Glutamatergic neuron (in vitro differentiated cells): ENCODE measurements at regions not wholly inside any gene's neighbourhood (a gene's known extent, or its start where the extent isn't known, plus 50 kb on each side); places are given as distances from the start of the nearest gene placed in this dataset.

Experiments
- DNase-seq: peaks from one replicate; pipeline ENCODE4 v3.0.0; 2022
- H3K27ac Mint-ChIP-seq: one replicate; pipeline ENCODE4 v1.8.0; 2020; ENCODE audit warnings: mild to moderate bottlenecking, mixed read lengths, inconsistent platforms; ENCODE audit not compliant: unreplicated experiment
- H3K27me3 Mint-ChIP-seq: one replicate; pipeline ENCODE4 v1.8.0; 2020; ENCODE audit warnings: mild to moderate bottlenecking, moderate library complexity, mixed read lengths, inconsistent platforms; ENCODE audit not compliant: unreplicated experiment
- H3K36me3 Mint-ChIP-seq: one replicate; pipeline ENCODE4 v1.8.0; 2020; ENCODE audit warnings: mild to moderate bottlenecking, mixed read lengths, inconsistent platforms; ENCODE audit not compliant: unreplicated experiment
- H3K4me1 Mint-ChIP-seq: one replicate; pipeline ENCODE4 v1.8.0; 2020; ENCODE audit warnings: mild to moderate bottlenecking, low read depth, mixed read lengths, inconsistent platforms; ENCODE audit not compliant: unreplicated experiment
- H3K4me3 Mint-ChIP-seq: one replicate; pipeline ENCODE4 v1.8.0; 2020; ENCODE audit warnings: mild to moderate bottlenecking, mixed read lengths, inconsistent platforms; ENCODE audit not compliant: unreplicated experiment
- H3K9me3 Mint-ChIP-seq: one replicate; pipeline ENCODE4 v1.8.0; 2020; ENCODE audit warnings: mild to moderate bottlenecking, moderate library complexity, mixed read lengths, inconsistent platforms; ENCODE audit not compliant: unreplicated experiment
- TF ChIP-seq, protein P1 (sequence below): fragments of 200-600 bp; sonication (generic); IDR thresholded peaks from one replicate; pipeline ENCODE4 v1.5.0; 2021; ENCODE audit not compliant: partially characterized antibody, unreplicated experiment

DNA sequence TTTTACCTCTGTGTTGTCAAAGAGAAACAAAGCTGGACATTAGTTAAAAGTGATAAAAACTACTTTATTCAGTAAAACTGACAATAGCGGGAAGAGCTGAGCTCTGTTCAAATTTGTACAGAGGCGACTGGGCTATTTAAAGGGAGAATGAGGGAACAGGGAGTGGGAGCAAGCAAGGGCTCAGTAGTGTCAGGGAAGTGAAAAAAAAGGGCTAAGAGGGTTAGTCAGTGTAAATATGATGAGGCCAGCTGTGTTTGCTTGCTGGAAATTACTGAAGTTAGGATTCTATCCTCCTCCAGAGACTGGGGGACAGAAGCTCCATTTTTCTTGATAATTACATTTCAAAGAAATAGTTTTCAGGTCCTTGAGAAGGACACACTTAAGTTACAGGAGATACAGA is 232.5 kb downstream of the SH2D4B start:
- no peak for DNase-seq
- H3K4me3 Mint-ChIP-seq, result no peak overlapping the region

DNA sequence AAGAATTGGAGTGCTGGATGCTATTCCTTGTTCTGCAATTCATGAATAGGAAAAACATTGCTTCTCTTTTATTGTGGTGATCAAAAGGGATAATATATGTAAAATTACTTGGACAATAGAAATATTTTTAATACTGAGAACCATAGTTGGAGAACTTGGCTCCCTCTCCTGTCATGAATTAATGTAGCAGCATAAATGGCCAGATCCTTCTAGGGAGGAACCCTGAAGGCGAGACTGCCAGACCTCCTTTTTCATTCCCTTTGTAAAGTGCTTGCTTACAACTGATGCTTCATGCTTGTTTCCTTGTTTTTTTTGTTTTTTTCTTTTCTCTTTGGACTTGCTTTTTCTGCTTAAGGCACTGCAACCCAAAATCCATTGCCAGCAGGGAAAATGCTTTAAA is 233.6 kb downstream of the SH2D4B start:
- Mint-ChIP-seq H3K9me3 (no peaks in the 10 kb centered on the region), H3K4me3 (no peak overlapping the region), H3K4me1 (peaks cover 5% of the 10 kb centered on the region), H3K36me3 (no peaks in the 10 kb centered on the region), H3K27ac (no peak overlapping the region), H3K27me3 (no peaks in the 10 kb centered on the region)
- TF ChIP-seq, protein P1, sequence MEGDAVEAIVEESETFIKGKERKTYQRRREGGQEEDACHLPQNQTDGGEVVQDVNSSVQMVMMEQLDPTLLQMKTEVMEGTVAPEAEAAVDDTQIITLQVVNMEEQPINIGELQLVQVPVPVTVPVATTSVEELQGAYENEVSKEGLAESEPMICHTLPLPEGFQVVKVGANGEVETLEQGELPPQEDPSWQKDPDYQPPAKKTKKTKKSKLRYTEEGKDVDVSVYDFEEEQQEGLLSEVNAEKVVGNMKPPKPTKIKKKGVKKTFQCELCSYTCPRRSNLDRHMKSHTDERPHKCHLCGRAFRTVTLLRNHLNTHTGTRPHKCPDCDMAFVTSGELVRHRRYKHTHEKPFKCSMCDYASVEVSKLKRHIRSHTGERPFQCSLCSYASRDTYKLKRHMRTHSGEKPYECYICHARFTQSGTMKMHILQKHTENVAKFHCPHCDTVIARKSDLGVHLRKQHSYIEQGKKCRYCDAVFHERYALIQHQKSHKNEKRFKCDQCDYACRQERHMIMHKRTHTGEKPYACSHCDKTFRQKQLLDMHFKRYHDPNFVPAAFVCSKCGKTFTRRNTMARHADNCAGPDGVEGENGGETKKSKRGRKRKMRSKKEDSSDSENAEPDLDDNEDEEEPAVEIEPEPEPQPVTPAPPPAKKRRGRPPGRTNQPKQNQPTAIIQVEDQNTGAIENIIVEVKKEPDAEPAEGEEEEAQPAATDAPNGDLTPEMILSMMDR, result no peak
- DNase-seq, result no peak

More for the DNA sequence above, 232.5 kb downstream of the SH2D4B start:
- Mint-ChIP-seq H3K4me1 (peaks cover 5% of the 10 kb centered on the region), H3K9me3 (no peaks in the 10 kb centered on the region), H3K27me3 (no peaks in the 10 kb centered on the region), H3K36me3 (no peaks in the 10 kb centered on the region), H3K27ac (peak overlapping the region; percentile 24)
- TF ChIP-seq, protein P1, result no peak

DNA sequence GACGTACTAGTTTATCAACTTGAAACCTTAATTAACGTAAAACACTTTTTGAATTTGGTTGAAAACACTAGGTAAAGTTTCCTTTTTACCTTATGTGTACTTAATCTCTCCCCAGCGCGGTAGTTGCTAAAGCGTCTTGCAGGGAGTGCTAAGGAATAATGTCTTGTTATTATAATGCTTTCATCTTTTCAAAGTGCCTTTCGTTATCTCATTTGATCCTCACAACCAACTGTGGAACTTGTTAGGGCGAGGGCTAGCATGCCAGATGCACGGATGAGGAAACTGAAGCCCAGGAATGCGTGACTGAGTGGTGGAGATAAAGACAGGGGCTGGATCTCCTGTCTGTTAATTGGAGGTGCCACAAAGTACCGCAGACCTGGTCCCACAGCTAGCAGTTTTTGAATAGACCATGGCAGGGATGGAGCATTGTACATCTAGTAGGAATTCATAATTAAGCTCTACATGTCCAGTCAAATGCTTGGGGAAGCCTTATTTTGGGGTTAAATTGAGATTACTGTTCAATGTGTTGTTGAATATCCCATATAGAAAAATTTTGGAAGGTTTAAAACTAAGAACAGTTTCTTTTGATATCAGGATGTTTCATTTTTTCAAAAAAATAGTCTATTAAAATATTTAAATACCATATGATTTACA is 234.3 kb downstream of the SH2D4B start:
- H3K27ac Mint-ChIP-seq, result no peak overlapping the region

DNA sequence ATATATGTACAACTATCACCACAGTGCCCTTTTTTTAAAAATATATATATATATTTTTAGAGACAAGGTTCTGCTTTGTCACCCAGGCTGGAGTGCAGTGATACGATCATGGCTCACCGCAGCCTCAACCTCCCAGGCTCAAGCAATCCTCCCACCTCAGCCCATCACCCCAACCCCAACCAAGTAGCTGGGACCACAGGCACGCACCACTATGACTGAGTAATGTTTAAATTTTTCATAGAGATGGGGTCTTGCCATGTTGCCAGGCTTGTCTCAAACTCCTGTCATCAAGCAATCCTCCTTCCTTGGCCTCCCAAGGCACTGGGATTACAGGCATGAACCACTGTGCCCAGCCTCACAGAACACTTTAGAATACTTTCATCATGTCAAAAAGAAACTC is 234.9 kb downstream of the SH2D4B start:
- TF ChIP-seq, protein P1, result no peak
- no peak overlapping the region for H3K4me3 Mint-ChIP-seq
- H3K27me3 Mint-ChIP-seq, result no peaks in the 10 kb centered on the region
- peaks cover 5% of the 10 kb centered on the region for H3K4me1 Mint-ChIP-seq
- H3K36me3 Mint-ChIP-seq, result no peaks in the 10 kb centered on the region
- no peak for DNase-seq
- no peak overlapping the region for H3K27ac Mint-ChIP-seq
- H3K9me3 Mint-ChIP-seq, result no peaks in the 10 kb centered on the region

More for the DNA sequence above, 234.3 kb downstream of the SH2D4B start:
- H3K4me1 Mint-ChIP-seq, result peaks cover 5% of the 10 kb centered on the region
- no peaks in the 10 kb centered on the region for H3K27me3 Mint-ChIP-seq
- TF ChIP-seq, protein P1, result no peak
- no peaks in the 10 kb centered on the region for H3K36me3 Mint-ChIP-seq
- H3K9me3 Mint-ChIP-seq, result no peaks in the 10 kb centered on the region
- H3K4me3 Mint-ChIP-seq, result no peak overlapping the region
- DNase-seq, result no peak

DNA sequence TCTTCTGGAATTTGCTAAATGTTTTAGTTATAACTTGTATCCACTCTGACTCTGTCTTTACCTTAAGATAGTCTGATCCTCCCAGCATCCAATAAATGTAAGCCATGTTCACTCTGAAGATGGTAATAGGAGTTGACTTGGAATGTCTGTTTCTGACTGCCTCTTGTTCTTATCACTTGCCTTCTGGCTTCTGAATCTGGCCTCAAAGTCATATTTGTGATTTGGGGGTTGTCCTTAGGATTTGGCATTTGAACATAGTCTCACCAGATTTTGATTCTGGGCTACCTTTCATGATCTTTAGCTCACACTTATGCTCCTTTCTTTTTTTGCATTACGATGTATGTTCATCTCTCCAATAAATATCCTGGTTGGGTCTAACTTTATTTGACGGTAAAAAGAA is 247.0 kb downstream of the SH2D4B start:
- Mint-ChIP-seq H3K9me3 (peaks cover 2% of the 10 kb centered on the region), H3K4me3 (no peak overlapping the region), H3K27ac (no peak overlapping the region), H3K4me1 (no peaks in the 10 kb centered on the region), H3K36me3 (no peaks in the 10 kb centered on the region), H3K27me3 (no peaks in the 10 kb centered on the region)
- DNase-seq, result no peak
- TF ChIP-seq, protein P1, result no peak
